GM18858 (cell line): ENCODE measurements at regions not wholly inside any gene's neighbourhood (a gene's known extent, or its start where the extent isn't known, plus 50 kb on each side); places are given as distances from the start of the nearest gene placed in this dataset.
A peak's percentile ranks its signal among the peaks of the same experiment; 100 is the strongest.

ENCODE experiments used
- ATAC-seq: cut with Tn5 transposase; IDR thresholded peaks from one replicate; pipeline ENCODE4 v1.9.1; 2021; ENCODE audit not compliant: unreplicated experiment

- ATAC-seq, result no peak
These were observed 260.3 kb downstream of the SNX13 start for GRCh38 chr7:17680026-17680425.

GRCh38 chr7:17680943-17681351 is 259.3 kb downstream of the SNX13 start:
- ATAC-seq, result no peak

- ATAC-seq, result no peak
These were observed 258.3 kb downstream of the SNX13 start for GRCh38 chr7:17681965-17682364.

GRCh38 chr7:17682586-17682985 is 257.7 kb downstream of the SNX13 start:
- ATAC-seq, result no peak

- no peak for ATAC-seq
These were observed 255.2 kb downstream of the SNX13 start for GRCh38 chr7:17685141-17685540.

GRCh38 chr7:17687361-17687760 is 252.9 kb downstream of the SNX13 start:
- no peak for ATAC-seq

DNA sequence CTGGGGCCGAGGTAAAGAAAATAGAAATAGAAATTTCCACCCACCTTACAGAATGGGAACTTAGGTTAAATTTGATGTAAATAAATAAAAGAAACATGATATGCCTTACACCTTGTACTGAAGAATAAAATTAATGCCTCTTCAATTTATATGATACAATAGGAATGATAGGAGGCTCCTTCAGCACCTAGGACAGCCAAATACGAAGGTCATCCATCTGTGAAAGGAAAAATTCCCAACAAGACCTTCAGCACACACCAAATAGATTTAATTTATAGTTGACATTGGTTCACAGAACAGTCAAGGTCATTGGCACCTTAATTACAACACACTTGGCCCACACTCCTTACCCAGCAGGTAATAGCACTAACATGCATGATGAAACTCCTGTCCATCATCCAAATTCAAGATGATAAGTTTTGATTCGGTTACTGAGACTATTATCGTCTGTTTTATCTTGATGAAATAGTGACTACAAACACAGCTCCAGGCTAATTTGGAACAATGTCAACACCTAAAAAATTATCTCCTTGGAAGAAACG is 250.9 kb downstream of the SNX13 start:
- no peak for ATAC-seq

DNA sequence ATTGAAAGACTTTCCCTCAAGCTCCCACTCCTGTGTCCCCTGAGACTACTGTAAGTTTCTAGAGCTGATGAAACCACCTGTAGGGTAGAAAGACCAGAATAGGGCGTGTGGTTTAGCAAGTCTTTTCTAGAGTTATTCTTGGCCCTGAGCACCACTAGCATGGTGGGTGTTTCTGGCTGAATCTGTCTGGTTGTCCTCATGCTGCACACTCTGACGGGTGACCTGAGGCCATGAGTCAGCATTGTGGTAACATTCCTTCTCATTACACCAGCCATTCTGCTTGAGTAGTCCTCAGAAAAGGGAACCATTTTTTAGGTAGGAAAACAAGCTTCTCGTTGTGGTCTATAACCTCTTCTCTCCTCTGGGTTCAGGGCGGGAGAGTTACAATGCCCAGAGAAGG is 250.3 kb downstream of the SNX13 start:
- ATAC-seq, result peak; percentile 94

DNA sequence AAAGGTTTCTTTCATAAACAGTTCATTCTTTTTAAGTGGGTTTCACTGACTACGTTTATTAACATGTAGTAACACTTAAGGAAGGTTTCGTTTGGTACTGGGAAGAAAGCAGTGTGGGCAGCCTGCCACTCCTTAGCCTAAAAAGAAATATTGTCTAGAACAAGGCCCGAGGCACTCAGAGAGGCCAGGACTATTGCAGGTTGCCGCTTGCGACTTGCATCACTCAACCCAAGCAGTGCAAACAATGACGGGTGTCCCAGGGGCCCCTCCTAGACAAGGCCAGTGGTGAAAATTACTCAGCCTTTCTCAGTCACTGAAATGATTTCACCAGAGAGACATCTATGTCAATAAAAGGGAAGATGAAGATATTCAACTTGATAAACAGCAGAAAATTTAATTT is 243.9 kb downstream of the SNX13 start:
- ATAC-seq, result no peak

- ATAC-seq, result no peak
These were observed 243.0 kb downstream of the SNX13 start for GRCh38 chr7:17697128-17697881.

- no peak for ATAC-seq
These were observed 240.6 kb downstream of the SNX13 start for GRCh38 chr7:17699696-17700095.

DNA sequence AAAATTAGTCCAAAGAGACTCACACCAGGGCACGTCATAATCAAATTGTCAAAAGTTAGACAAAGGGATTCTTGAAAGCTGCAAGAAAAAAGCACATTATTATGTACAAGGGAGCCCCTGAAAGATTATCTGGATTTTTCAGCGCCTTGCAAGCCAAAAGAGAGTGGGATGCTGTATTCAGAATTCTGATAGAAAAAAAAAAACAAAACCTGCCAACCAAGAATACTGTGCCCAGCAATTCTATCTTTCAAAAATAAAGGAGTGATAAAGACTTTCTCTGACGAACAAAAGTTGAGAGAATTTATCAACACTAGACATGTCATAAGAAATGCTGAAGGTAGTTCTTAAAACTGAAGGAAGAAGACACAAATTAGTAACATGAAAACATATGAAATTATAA is 240.2 kb downstream of the SNX13 start:
- no peak for ATAC-seq

DNA sequence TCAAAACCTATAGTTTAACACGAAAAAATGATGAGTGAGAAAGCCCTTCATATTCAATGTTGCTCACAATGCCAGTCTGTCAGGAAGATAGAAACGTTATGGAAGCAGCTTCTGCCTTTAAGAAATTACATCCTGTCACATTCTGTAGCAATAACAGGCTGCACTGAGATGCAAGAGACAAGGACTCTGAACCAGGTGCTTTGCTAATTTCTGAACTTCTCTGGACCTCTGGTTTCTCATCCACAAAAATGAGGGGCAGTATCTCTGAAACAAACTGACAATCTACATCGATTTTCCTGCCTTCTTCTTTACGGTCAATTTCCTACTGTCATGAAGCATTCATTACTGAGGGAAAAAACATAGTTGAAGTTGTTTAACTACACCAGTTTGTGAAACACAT is 234.0 kb downstream of the SNX13 start:
- ATAC-seq, result no peak

GRCh38 chr7:17706734-17707133 is 233.6 kb downstream of the SNX13 start:
- no peak for ATAC-seq

GRCh38 chr7:17709127-17709526 is 231.2 kb downstream of the SNX13 start:
- ATAC-seq, result no peak

DNA sequence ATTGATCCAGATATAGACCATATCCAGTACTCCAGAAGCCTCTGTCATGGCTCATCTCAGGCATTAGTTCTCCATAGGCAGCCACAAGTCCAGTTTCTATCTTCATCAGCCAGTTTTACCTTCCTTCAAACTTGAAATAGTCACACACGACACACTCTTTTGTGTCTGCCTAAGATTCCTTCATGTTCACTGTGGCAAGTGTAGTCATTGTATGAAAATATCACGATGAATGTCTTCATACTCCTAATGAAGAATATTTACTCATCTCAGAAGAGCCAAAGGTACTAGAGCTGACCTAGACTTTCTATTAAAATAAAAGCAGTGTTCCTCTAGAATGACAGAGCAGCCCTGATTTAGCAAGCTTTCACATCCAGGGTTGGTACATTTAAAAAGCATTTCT is 230.7 kb downstream of the SNX13 start:
- no peak for ATAC-seq

- ATAC-seq, result no peak
These were observed 230.0 kb downstream of the SNX13 start for GRCh38 chr7:17710312-17710711.

GRCh38 chr7:17713584-17713983 is 226.7 kb downstream of the SNX13 start:
- ATAC-seq, result no peak

DNA sequence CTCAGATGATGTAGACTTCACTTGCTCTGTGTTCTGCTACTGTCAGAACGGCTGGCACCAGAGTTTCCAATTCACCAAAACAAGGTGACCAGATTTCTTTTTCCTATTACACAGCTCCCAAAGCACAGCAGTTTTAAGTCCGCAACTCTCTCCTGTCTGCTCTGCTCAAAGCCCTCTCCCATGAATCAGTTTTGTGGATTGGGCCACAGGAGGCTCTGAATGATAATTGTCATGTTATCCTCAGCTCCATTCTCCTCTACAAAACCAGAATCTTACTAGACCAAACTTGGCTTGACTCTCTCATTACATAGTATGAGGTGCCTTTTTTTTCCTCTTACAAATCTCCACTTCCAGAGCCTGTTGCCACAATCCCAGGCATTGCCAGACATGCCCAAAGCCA is 223.5 kb downstream of the SNX13 start:
- no peak for ATAC-seq

GRCh38 chr7:17719998-17720397 is 220.3 kb downstream of the SNX13 start:
- ATAC-seq, result no peak

- ATAC-seq, result no peak
These were observed 218.5 kb downstream of the SNX13 start for GRCh38 chr7:17721736-17722285.

- no peak for ATAC-seq
These were observed 217.5 kb downstream of the SNX13 start for GRCh38 chr7:17722798-17723197.

DNA sequence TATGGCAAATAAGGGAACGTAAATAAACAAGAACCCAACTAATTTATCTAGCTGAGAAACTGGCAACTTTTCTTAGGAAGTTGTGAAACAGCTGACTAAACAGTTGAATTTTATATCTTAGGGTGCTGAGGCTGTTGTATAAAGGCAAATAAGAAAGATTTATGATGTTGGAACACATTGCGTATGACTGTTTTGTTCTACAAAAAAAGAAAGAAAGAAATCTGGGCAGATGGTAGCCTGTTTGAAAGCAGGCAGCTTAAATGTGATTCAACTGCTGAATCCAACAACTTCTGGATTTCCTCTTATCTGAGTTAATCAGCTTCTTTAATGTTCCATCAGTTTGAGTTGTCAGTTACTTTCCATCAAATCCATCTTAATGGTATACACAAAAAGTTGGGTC is 214.5 kb downstream of the SNX13 start:
- no peak for ATAC-seq
